HEK293T (cell line): ENCODE measurements at regions not wholly inside any gene's neighbourhood (a gene's known extent, or its start where the extent isn't known, plus 50 kb on each side); places are given as distances from the start of the nearest gene placed in this dataset.

Experiments
- ARNT ChIP-seq: fragments of 450-650 bp; IDR thresholded peaks from 2 replicates; pipeline ENCODE4 v1.6.1; 2017; ENCODE audit warnings: mild to moderate bottlenecking
- BHLHE40 ChIP-seq: fragments of 450-650 bp; IDR thresholded peaks from 2 replicates; pipeline ENCODE4 v1.6.1; 2016; ENCODE audit warnings: mild to moderate bottlenecking, moderate library complexity, borderline replicate concordance
- CTBP1 ChIP-seq: fragments of 450-650 bp; IDR thresholded peaks from 2 replicates; pipeline ENCODE4 v1.6.1; 2016; ENCODE audit warnings: borderline replicate concordance
- FOXM1 ChIP-seq: fragments of 450-650 bp; IDR thresholded peaks from 2 replicates; pipeline ENCODE4 v1.6.1; 2017; ENCODE audit warnings: mild to moderate bottlenecking, borderline replicate concordance
- PKNOX1 ChIP-seq: fragments of 450-650 bp; IDR thresholded peaks from 2 replicates; pipeline ENCODE4 v1.6.1; 2016
- ZNF384 ChIP-seq: fragments of 450-650 bp; IDR thresholded peaks from 2 replicates; pipeline ENCODE4 v1.6.1; 2016

GRCh38 chr1:2928366-2929325, 92.6 kb upstream of the ACTRT2 start:
- TF ChIP-seq FOXM1: no peak
- TF ChIP-seq ARNT: no peak
- no peak for TF ChIP-seq BHLHE40
- no peak for TF ChIP-seq CTBP1
- TF ChIP-seq PKNOX1: no peak
- TF ChIP-seq ZNF384: no peak
